GM23248 (cell line): ENCODE measurements at regions not wholly inside any gene's neighbourhood (a gene's known extent, or its start where the extent isn't known, plus 50 kb on each side); places are given as distances from the start of the nearest gene placed in this dataset.

Experiments used
- EZH2 ChIP-seq: fragments of 200-600 bp; sonication (generic); IDR thresholded peaks from 2 replicates; pipeline ENCODE4 v1.6.1; 2018; ENCODE audit warnings: antibody characterized with exemption, mild to moderate bottlenecking; ENCODE audit not compliant: insufficient read depth, poor library complexity, severe bottlenecking
- EZH2phosphoT487 ChIP-seq: fragments of 200-600 bp; sonication (generic); IDR thresholded peaks from 2 replicates; pipeline ENCODE4 v1.6.1; 2018; ENCODE audit warnings: antibody characterized with exemption, moderate library complexity, mild to moderate bottlenecking, low read depth; ENCODE audit not compliant: insufficient read depth

GRCh38 chr12:131263626-131264025 is 309.9 kb downstream of the ADGRD1 start:
- no peak for TF ChIP-seq EZH2
- TF ChIP-seq EZH2phosphoT487, result no peak
